IMR-90 (cell line): ENCODE measurements at regions not wholly inside any gene's neighbourhood (a gene's known extent, or its start where the extent isn't known, plus 50 kb on each side); places are given as distances from the start of the nearest gene placed in this dataset.

Source experiments
- ATAC-seq: fragments of 200-7000 bp; cut with Tn5 transposase; 2 replicates; pipeline ENCODE4 v1.9.1; 2020; ENCODE audit warnings: low read depth, mild to moderate bottlenecking, moderate library complexity
- BruUV-seq: library from RNA; stranded (reverse); fragments of 400-500 nt; replicated peaks from 2 replicates; lab custom pipeline; 2021; lab: Mats Ljungman, UMichigan
- CTCF ChIA-PET: fragments of 300-600 bp; formaldehyde crosslinking; extraction: SDS; loops from one replicate; lab custom pipeline; 2021; ENCODE audit warnings: antibody characterized with exemption; lab: Yijun Ruan, JAX
- POLR2A ChIA-PET: fragments of 300-600 bp; sonication (Branson Sonifier 250); formaldehyde crosslinking; loops from one replicate; lab custom pipeline; 2022; ENCODE audit warnings: antibody characterized with exemption; ENCODE audit not compliant: unreplicated experiment; lab: Charles Lee
- DNase-seq: peaks from one replicate; pipeline ENCODE4 v3.0.0; 2013
- H2AFZ ChIP-seq: replicated peaks from 2 replicates; pipeline ENCODE3; 2013; ENCODE audit warnings: low read length, mild to moderate bottlenecking; ENCODE audit not compliant: poor library complexity
- H2AK5ac ChIP-seq: 2 replicates; pipeline ENCODE4 v1.6.1; 2013; ENCODE audit warnings: low read depth, low read length, inconsistent platforms
- H2AK9ac ChIP-seq: replicated peaks from 2 replicates; pipeline ENCODE3; 2013; ENCODE audit warnings: mild to moderate bottlenecking, low read depth, low read length, moderate library complexity; ENCODE audit not compliant: poor library complexity
- H2BK120ac ChIP-seq: 2 replicates; pipeline ENCODE4 v1.6.1; 2013; ENCODE audit warnings: low read depth, low read length, inconsistent platforms
- H2BK15ac ChIP-seq: 3 replicates; pipeline ENCODE4 v1.6.1; 2013; ENCODE audit warnings: low read depth, low read length, inconsistent platforms
- H2BK20ac ChIP-seq: 2 replicates; pipeline ENCODE4 v1.6.1; 2013; ENCODE audit warnings: low read depth, mild to moderate bottlenecking, inconsistent platforms, low read length, moderate library complexity
- H2BK5ac ChIP-seq: 2 replicates; pipeline ENCODE4 v1.6.1; 2013; ENCODE audit warnings: mild to moderate bottlenecking, low read depth, low read length, inconsistent platforms; ENCODE audit not compliant: poor library complexity, severe bottlenecking
- H3K14ac ChIP-seq: replicated peaks from 2 replicates; pipeline ENCODE4 v1.6.1; 2013; ENCODE audit warnings: low read depth, low read length, inconsistent platforms
- H3K18ac ChIP-seq: 2 replicates; pipeline ENCODE4 v1.6.1; 2013; ENCODE audit warnings: low read depth, low read length, control low read depth
- H3K23ac ChIP-seq: 2 replicates; pipeline ENCODE4 v1.6.1; 2013; ENCODE audit warnings: low read depth, low read length, inconsistent platforms
- H3K27ac ChIP-seq: 2 replicates; pipeline ENCODE4 v1.5.1; 2013; ENCODE audit warnings: mild to moderate bottlenecking, control low read depth, low read length; ENCODE audit not compliant: insufficient read depth
- H3K27me3 ChIP-seq: 2 replicates; pipeline ENCODE4 v1.6.1; 2013; ENCODE audit warnings: low read length; ENCODE audit not compliant: control insufficient read depth, insufficient read depth
- H3K36me3 ChIP-seq: 2 replicates; pipeline ENCODE4 v1.6.1; 2013; ENCODE audit warnings: low read length, mixed read lengths; ENCODE audit not compliant: control insufficient read depth, insufficient read depth
- H3K4ac ChIP-seq: 2 replicates; pipeline ENCODE4 v1.6.1; 2013; ENCODE audit warnings: low read depth, low read length, inconsistent platforms
- H3K4me1 ChIP-seq: 2 replicates; pipeline ENCODE4 v1.6.1; 2013; ENCODE audit warnings: low read length, mixed read lengths; ENCODE audit not compliant: control insufficient read depth, insufficient read depth
- H3K4me2 ChIP-seq: 2 replicates; pipeline ENCODE4 v1.6.1; 2013; ENCODE audit warnings: low read depth, mild to moderate bottlenecking, control low read depth, low read length, moderate library complexity
- H3K4me3 ChIP-seq: 2 replicates; pipeline ENCODE4 v1.5.1; 2013; ENCODE audit warnings: low read depth, mild to moderate bottlenecking, control low read depth, low read length, moderate library complexity; ENCODE audit not compliant: insufficient read depth
- H3K56ac ChIP-seq: 2 replicates; pipeline ENCODE4 v1.6.1; 2013; ENCODE audit warnings: low read length, inconsistent platforms; ENCODE audit not compliant: insufficient read depth; ENCODE audit errors: extremely low read depth
- H3K79me1 ChIP-seq, 2 experiments: 2 replicates each; pipeline ENCODE4 v1.6.1; 2013; ENCODE audit warnings: low read length in 2 of 2, inconsistent platforms in 1 of 2, low read depth in 1 of 2
- H3K9ac ChIP-seq: 2 replicates; pipeline ENCODE4 v1.6.1; 2013; ENCODE audit warnings: low read depth, low read length, control low read depth
- H3K9me1 ChIP-seq: 2 replicates; pipeline ENCODE4 v1.6.1; 2013; ENCODE audit warnings: low read length, inconsistent platforms; ENCODE audit not compliant: insufficient read depth
- H3K9me3 ChIP-seq: 2 replicates; pipeline ENCODE4 v1.6.1; 2013; ENCODE audit warnings: low read length; ENCODE audit not compliant: control insufficient read depth, insufficient read depth
- H4K20me1 ChIP-seq: 2 replicates; pipeline ENCODE4 v1.6.1; 2013; ENCODE audit warnings: low read length, inconsistent platforms; ENCODE audit not compliant: insufficient read depth
- H4K5ac ChIP-seq: 2 replicates; pipeline ENCODE4 v1.6.1; 2013; ENCODE audit warnings: mild to moderate bottlenecking, low read depth, low read length, control low read depth
- H4K8ac ChIP-seq, 2 experiments: 2 replicates each; pipeline ENCODE4 v1.6.1; 2013; ENCODE audit warnings: low read depth in 2 of 2, low read length in 2 of 2, control low read depth in 1 of 2, inconsistent platforms in 1 of 2
- H4K91ac ChIP-seq: 2 replicates; pipeline ENCODE4 v1.6.1; 2013; ENCODE audit warnings: low read depth, low read length, inconsistent platforms; ENCODE audit not compliant: insufficient read depth
- BHLHE40 ChIP-seq: fragments of 150-350 bp; IDR thresholded peaks from 2 replicates; pipeline ENCODE4 v1.6.1; 2016; ENCODE audit warnings: mild to moderate bottlenecking, low read depth, low read length
- CEBPB ChIP-seq: IDR thresholded peaks from 2 replicates; pipeline ENCODE4 v1.6.1; 2012; ENCODE audit warnings: low read depth, low read length, improper control_type of control experiment
- CHD1 ChIP-seq: IDR thresholded peaks from 2 replicates; pipeline ENCODE4 v1.6.1; 2012; ENCODE audit warnings: low read depth, low read length, improper control_type of control experiment
- CTCF ChIP-seq: conservative IDR thresholded peaks from 2 replicates; pipeline ENCODE4 v1.5.1; 2012; ENCODE audit warnings: mild to moderate bottlenecking, low read depth, low read length, improper control_type of control experiment
- ELK1 ChIP-seq: fragments of 150-350 bp; IDR thresholded peaks from 2 replicates; pipeline ENCODE4 v1.6.1; 2016; ENCODE audit warnings: low read depth, mild to moderate bottlenecking, low read length, moderate library complexity, borderline replicate concordance
- FOS ChIP-seq: fragments of 150-350 bp; IDR thresholded peaks from 2 replicates; pipeline ENCODE4 v1.6.1; 2016; ENCODE audit warnings: low read depth, low read length
- MAFK ChIP-seq: IDR thresholded peaks from 2 replicates; pipeline ENCODE4 v1.6.1; 2012; ENCODE audit warnings: low read depth, low read length, improper control_type of control experiment
- MAZ ChIP-seq: IDR thresholded peaks from 2 replicates; pipeline ENCODE4 v1.6.1; 2012; ENCODE audit warnings: low read depth, mild to moderate bottlenecking, low read length, improper control_type of control experiment, moderate library complexity, borderline replicate concordance
- MXI1 ChIP-seq: IDR thresholded peaks from 2 replicates; pipeline ENCODE4 v1.6.1; 2012; ENCODE audit warnings: low read depth, mild to moderate bottlenecking, low read length, moderate library complexity, borderline replicate concordance
- NFE2L2 ChIP-seq: fragments of 150-350 bp; IDR thresholded peaks from 2 replicates; pipeline ENCODE4 v1.6.1; 2016; ENCODE audit warnings: low read depth, mild to moderate bottlenecking, low read length
- POLR2A ChIP-seq: IDR thresholded peaks from 2 replicates; pipeline ENCODE4 v1.6.1; 2012; ENCODE audit warnings: mild to moderate bottlenecking, low read depth, low read length
- RAD21 ChIP-seq: IDR thresholded peaks from 2 replicates; pipeline ENCODE4 v1.6.1; 2012; ENCODE audit warnings: low read length, improper control_type of control experiment
- RCOR1 ChIP-seq: IDR thresholded peaks from 2 replicates; pipeline ENCODE4 v1.6.1; 2012; ENCODE audit warnings: mild to moderate bottlenecking, low read length, improper control_type of control experiment; ENCODE audit not compliant: insufficient replicate concordance
- RFX5 ChIP-seq: IDR thresholded peaks from 2 replicates; pipeline ENCODE4 v1.8.0; 2012; ENCODE audit warnings: low read depth, mild to moderate bottlenecking, low read length, moderate library complexity
- SMC3 ChIP-seq: fragments of 150-350 bp; IDR thresholded peaks from 2 replicates; pipeline ENCODE4 v1.6.1; 2016; ENCODE audit warnings: low read depth, mild to moderate bottlenecking, antibody characterized with exemption, low read length, moderate library complexity
- USF2 ChIP-seq: fragments of 150-350 bp; IDR thresholded peaks from 2 replicates; pipeline ENCODE4 v1.6.1; 2017; ENCODE audit warnings: mild to moderate bottlenecking, antibody characterized with exemption, low read length, low read depth
- whole genome bisulfite sequencing, 2 experiments: methylation state at CpG; one replicate each; pipeline versions ENCODE4 v1.1.5 to v1.1.7; 2013; ENCODE audit warnings: missing lambda C conversion rate in 2 of 2; ENCODE audit not compliant: insufficient read length in 1 of 2; ENCODE audit errors: extremely low coverage in 2 of 2; 5-methylcytosine and 5-hydroxymethylcytosine counted together
- dilution Hi-C: fragments of 300-500 bp; cut with HindIII; formaldehyde crosslinking; loops from one replicate; pipeline ENCODE4 v1.14.3; 2018; ENCODE audit warnings: low sequenced_read_pairs; ENCODE audit not compliant: unreplicated experiment
- in situ Hi-C: fragments of 300-500 bp; cut with MboI; formaldehyde crosslinking; loops from 3 replicates; pipeline ENCODE4 v1.14.3; 2019; ENCODE audit warnings: low sequenced_read_pairs, inconsistent platforms, mixed read lengths
- intact Hi-C: fragments of 100-400 bp; cut with micrococcal nuclease; formaldehyde crosslinking; loops from 2 replicates; pipeline ENCODE4 v1.10.0; 2022

- Histone ChIP-seq H2BK15ac (no peak overlapping the region), H3K4me2 (no peak overlapping the region), H2BK20ac (no peak overlapping the region), H3K23ac (no peak overlapping the region), H2AK9ac (no peak overlapping the region), H3K18ac (no peak overlapping the region), H4K5ac (no peak overlapping the region), H2BK120ac (no peak overlapping the region), H3K56ac (no peak overlapping the region), H3K9me1 (no peaks in the 10 kb centered on the region), H3K4me3 (no peak overlapping the region), H3K36me3 (no peaks in the 10 kb centered on the region), H3K79me1 (no peaks in the 10 kb centered on the region), H3K9ac (no peak overlapping the region), H4K8ac (no peak overlapping the region), H4K91ac (no peak overlapping the region), H3K27me3 (no peaks in the 10 kb centered on the region), H2BK5ac (no peak overlapping the region), H2AK5ac (no peak overlapping the region), H3K4me1 (no peaks in the 10 kb centered on the region), H4K20me1 (no peaks in the 10 kb centered on the region), H3K27ac (no peak overlapping the region), H2AFZ (no peak overlapping the region), H3K14ac (no peak overlapping the region), H3K4ac (no peak overlapping the region), H3K9me3 (no peaks in the 10 kb centered on the region)
- intact Hi-C loops (no loop called here), in situ Hi-C loops (no loop called here), dilution Hi-C loops (no loop called here)
- POLR2A ChIA-PET, result no interaction called here
- TF ChIP-seq MAZ (no peak), ELK1 (no peak), BHLHE40 (no peak), RFX5 (no peak), POLR2A (no peak), MAFK (no peak), CTCF (no peak), NFE2L2 (no peak), RCOR1 (no peak), SMC3 (no peak), MXI1 (no peak), RAD21 (no peak), USF2 (no peak), FOS (no peak), CEBPB (no peak), CHD1 (no peak)
- ATAC-seq, result no peak
- no CpG with 5 or more reads among the region's 1 CpG for WGBS, 2 experiments
- BruUV-seq, result no TSS peak
- DNase-seq, result no peak
- CTCF ChIA-PET, result no interaction called here
These were observed 125.5 kb upstream of the DCN start for GRCh38 chr12:91307957-91308670.
